HAP-1 (cell line): ENCODE measurements at regions not wholly inside any gene's neighbourhood (a gene's known extent, or its start where the extent isn't known, plus 50 kb on each side); places are given as distances from the start of the nearest gene placed in this dataset.
"Not testable (repeated sequence)": the region's sequence is repeated elsewhere in the genome, so short reads cannot be mapped to it uniquely, and the experiment has no call there.

Experiments used
- DNase-seq, 2 experiments: peaks; one replicate each; pipeline ENCODE4 v3.0.0-alpha.2; 2016 to 2020; ENCODE audit warnings: low spot score in 2 of 2
- H3K27me3 ChIP-seq: fragments of 250-450 bp; sonication (Bioruptor Pico); 2 replicates; pipeline ENCODE4 v1.5.1; 2020; ENCODE audit warnings: low read depth, mild to moderate bottlenecking, moderate library complexity
- H3K36me3 ChIP-seq: fragments of 250-450 bp; sonication (Bioruptor Pico); replicated peaks from 2 replicates; pipeline ENCODE4 v1.5.1; 2020; ENCODE audit warnings: mild to moderate bottlenecking
- H3K4me1 ChIP-seq: fragments of 250-450 bp; sonication (Bioruptor Pico); 2 replicates; pipeline ENCODE4 v1.5.1; 2020; ENCODE audit warnings: mild to moderate bottlenecking
- H3K4me3 ChIP-seq: fragments of 250-450 bp; sonication (Bioruptor Pico); 2 replicates; pipeline ENCODE4 v1.5.1; 2020; ENCODE audit warnings: mild to moderate bottlenecking, moderate library complexity
- H3K9me3 ChIP-seq: fragments of 250-450 bp; sonication (Bioruptor Pico); 2 replicates; pipeline ENCODE4 v1.5.1; 2020; ENCODE audit warnings: mild to moderate bottlenecking, moderate library complexity
- in situ Hi-C: fragments of 300-500 bp; cut with MboI; formaldehyde crosslinking; loops from 3 replicates; pipeline ENCODE4 v1.14.3; 2020; ENCODE audit warnings: low sequenced_read_pairs, inconsistent platforms, mixed read lengths

DNA sequence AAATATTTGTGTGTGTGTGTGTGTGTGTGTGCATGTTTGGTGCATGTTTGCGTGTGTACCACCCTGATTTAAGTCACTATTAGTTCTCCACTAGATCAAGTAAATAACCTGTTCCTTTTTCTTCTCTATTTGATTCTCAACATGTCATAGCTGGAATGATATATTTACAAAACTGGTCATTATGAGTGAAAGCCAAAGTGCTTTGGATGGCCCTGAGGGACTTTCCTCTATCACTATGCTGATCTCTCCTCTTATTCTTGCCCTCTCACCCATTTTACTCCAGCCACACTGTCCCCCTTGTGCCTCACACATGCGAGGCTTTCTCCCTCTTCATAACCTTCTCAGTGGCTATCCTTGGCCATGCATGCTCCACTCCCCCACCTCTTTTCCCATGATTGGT, 144.6 kb upstream of the NMUR2 start:
- no peaks in the 10 kb centered on the region for H3K9me3 ChIP-seq
- DNase-seq: no peak
- no peaks in the 10 kb centered on the region for H3K27me3 ChIP-seq
- no peaks in the 10 kb centered on the region for H3K4me1 ChIP-seq
- in situ Hi-C loops: loop anchor here (25.0 kb wide), 1 partner anchor 588 kb away; no protein-coding TSS in a partner anchor
- no peaks in the 10 kb centered on the region for H3K36me3 ChIP-seq
- H3K4me3 ChIP-seq: no peak overlapping the region

GRCh38 chr5:152551061-152551460, 146.0 kb upstream of the NMUR2 start:
- H3K4me1 ChIP-seq: no peaks in the 10 kb centered on the region
- H3K9me3 ChIP-seq: no peaks in the 10 kb centered on the region
- in situ Hi-C loops: loop anchor here (25.0 kb wide), 1 partner anchor 586 kb away; no protein-coding TSS in a partner anchor
- no peaks in the 10 kb centered on the region for H3K27me3 ChIP-seq
- H3K4me3 ChIP-seq: no peak overlapping the region
- H3K36me3 ChIP-seq: no peaks in the 10 kb centered on the region
- no peak for DNase-seq

DNA sequence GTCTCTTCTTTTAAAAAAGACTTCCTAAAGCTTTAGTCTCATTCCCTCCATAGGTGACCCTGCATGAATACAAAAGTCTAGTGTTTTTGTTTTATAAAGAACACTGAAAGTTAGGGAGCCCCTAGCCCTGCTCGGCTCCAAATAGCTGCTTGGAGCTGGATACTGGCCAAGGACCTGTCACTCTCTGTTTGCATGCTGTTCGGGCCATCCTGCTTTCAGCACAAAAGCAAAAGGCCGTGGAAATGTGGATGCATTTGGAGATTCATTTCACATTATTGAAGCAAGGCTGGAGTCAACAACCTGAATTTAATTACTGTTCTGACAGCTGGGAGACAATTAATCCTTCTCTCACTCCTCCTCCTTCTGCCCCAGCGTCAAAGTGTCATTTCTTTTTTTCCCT, 151.7 kb upstream of the NMUR2 start:
- H3K36me3 ChIP-seq: no peaks in the 10 kb centered on the region
- no peaks in the 10 kb centered on the region for H3K9me3 ChIP-seq
- no peak overlapping the region for H3K4me3 ChIP-seq
- DNase-seq: no peak
- H3K4me1 ChIP-seq: no peaks in the 10 kb centered on the region
- in situ Hi-C loops: loop anchor here (25.0 kb wide), 1 partner anchor 581 kb away; no protein-coding TSS in a partner anchor
- H3K27me3 ChIP-seq: no peaks in the 10 kb centered on the region

- no peak overlapping the region for H3K4me3 ChIP-seq
- H3K4me1 ChIP-seq: no peaks in the 10 kb centered on the region
- no peaks in the 10 kb centered on the region for H3K27me3 ChIP-seq
- H3K36me3 ChIP-seq: no peaks in the 10 kb centered on the region
- in situ Hi-C loops: loop anchor here (25.0 kb wide), 1 partner anchor 577 kb away; no protein-coding TSS in a partner anchor
- DNase-seq: peak; percentile 22 to 71
- no peaks in the 10 kb centered on the region for H3K9me3 ChIP-seq
Observed at GRCh38 chr5:152560512-152561137, 155.5 kb upstream of the NMUR2 start.

DNA sequence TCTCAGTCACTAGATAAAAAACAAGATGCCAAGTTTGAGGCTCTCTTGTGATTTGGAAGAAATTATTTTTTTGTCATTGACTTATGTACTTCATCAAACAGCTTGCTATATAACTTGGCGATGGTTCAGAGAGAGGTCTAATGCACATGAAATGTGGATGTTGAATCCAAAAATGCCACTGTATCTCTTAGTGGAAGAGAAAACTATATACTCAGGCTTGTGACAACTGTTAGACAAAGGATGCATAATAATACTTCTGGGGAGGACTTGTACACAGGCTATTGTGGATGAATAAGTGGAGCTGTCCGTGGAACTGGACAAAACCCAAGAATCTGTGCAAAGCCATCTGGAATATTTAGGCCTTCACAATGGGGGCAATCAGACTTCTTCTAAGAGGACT, 162.9 kb upstream of the NMUR2 start:
- Histone ChIP-seq H3K4me3 (no peak overlapping the region), H3K36me3 (no peaks in the 10 kb centered on the region), H3K27me3 (no peaks in the 10 kb centered on the region), H3K4me1 (no peaks in the 10 kb centered on the region), H3K9me3 (no peaks in the 10 kb centered on the region)
- no peak for DNase-seq
- in situ Hi-C loops: loop anchor here (25.0 kb wide), 1 partner anchor 569 kb away; no protein-coding TSS in a partner anchor

- Histone ChIP-seq H3K4me3 (no peak overlapping the region), H3K36me3 (no peaks in the 10 kb centered on the region), H3K9me3 (no peaks in the 10 kb centered on the region), H3K27me3 (no peaks in the 10 kb centered on the region), H3K4me1 (no peaks in the 10 kb centered on the region)
- in situ Hi-C loops: loop anchor here (25.0 kb wide), 1 partner anchor 564 kb away; no protein-coding TSS in a partner anchor
- no peak for DNase-seq
Observed at GRCh38 chr5:152572812-152573211, 167.7 kb upstream of the NMUR2 start.

- in situ Hi-C loops: no loop called here
- H3K4me3 ChIP-seq: no peak overlapping the region
- H3K9me3 ChIP-seq: no peaks in the 10 kb centered on the region
- no peak for DNase-seq
- H3K27me3 ChIP-seq: no peaks in the 10 kb centered on the region
- no peaks in the 10 kb centered on the region for H3K4me1 ChIP-seq
- H3K36me3 ChIP-seq: no peaks in the 10 kb centered on the region
Observed at GRCh38 chr5:152584103-152584502, 179.0 kb upstream of the NMUR2 start.

- H3K27me3 ChIP-seq: no peaks in the 10 kb centered on the region
- no peaks in the 10 kb centered on the region for H3K36me3 ChIP-seq
- in situ Hi-C loops: no loop called here
- H3K9me3 ChIP-seq: no peaks in the 10 kb centered on the region
- DNase-seq: no peak
- no peaks in the 10 kb centered on the region for H3K4me1 ChIP-seq
- no peak overlapping the region for H3K4me3 ChIP-seq
Observed at GRCh38 chr5:152592416-152592815, 187.3 kb upstream of the NMUR2 start.

GRCh38 chr5:152593388-152593787, 188.3 kb upstream of the NMUR2 start:
- no peaks in the 10 kb centered on the region for H3K4me1 ChIP-seq
- no peak overlapping the region for H3K4me3 ChIP-seq
- no peaks in the 10 kb centered on the region for H3K9me3 ChIP-seq
- in situ Hi-C loops: no loop called here
- H3K27me3 ChIP-seq: no peaks in the 10 kb centered on the region
- H3K36me3 ChIP-seq: no peaks in the 10 kb centered on the region
- DNase-seq: peak in 1 of 2 experiments; percentile 4

GRCh38 chr5:152595405-152595804, 190.3 kb upstream of the NMUR2 start:
- Histone ChIP-seq H3K4me1 (no peaks in the 10 kb centered on the region), H3K9me3 (no peaks in the 10 kb centered on the region), H3K4me3 (no peak overlapping the region), H3K27me3 (no peaks in the 10 kb centered on the region), H3K36me3 (no peaks in the 10 kb centered on the region)
- in situ Hi-C loops: no loop called here
- DNase-seq: no peak

DNA sequence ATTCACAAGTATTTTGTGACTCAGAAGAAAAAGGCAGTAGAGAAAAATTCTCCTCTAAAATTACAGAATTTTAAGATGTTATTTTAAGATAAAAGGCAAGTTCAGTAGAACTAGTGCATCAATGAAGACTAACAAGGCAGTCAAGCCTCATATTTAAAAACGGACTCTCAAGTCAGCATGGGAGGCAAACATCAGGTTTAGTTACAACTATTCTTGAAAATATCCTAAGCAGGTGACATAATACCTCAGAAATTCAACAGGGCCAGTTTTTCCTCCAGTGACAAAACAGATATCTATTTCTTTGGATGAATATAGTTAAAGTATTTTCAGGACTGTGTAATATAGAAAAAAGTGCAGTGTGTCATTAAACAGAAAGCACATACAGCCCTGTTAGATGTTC, 194.0 kb upstream of the NMUR2 start:
- no peaks in the 10 kb centered on the region for H3K27me3 ChIP-seq
- no peaks in the 10 kb centered on the region for H3K4me1 ChIP-seq
- in situ Hi-C loops: no loop called here
- no peak overlapping the region for H3K4me3 ChIP-seq
- H3K36me3 ChIP-seq: no peaks in the 10 kb centered on the region
- no peaks in the 10 kb centered on the region for H3K9me3 ChIP-seq
- DNase-seq: no peak

DNA sequence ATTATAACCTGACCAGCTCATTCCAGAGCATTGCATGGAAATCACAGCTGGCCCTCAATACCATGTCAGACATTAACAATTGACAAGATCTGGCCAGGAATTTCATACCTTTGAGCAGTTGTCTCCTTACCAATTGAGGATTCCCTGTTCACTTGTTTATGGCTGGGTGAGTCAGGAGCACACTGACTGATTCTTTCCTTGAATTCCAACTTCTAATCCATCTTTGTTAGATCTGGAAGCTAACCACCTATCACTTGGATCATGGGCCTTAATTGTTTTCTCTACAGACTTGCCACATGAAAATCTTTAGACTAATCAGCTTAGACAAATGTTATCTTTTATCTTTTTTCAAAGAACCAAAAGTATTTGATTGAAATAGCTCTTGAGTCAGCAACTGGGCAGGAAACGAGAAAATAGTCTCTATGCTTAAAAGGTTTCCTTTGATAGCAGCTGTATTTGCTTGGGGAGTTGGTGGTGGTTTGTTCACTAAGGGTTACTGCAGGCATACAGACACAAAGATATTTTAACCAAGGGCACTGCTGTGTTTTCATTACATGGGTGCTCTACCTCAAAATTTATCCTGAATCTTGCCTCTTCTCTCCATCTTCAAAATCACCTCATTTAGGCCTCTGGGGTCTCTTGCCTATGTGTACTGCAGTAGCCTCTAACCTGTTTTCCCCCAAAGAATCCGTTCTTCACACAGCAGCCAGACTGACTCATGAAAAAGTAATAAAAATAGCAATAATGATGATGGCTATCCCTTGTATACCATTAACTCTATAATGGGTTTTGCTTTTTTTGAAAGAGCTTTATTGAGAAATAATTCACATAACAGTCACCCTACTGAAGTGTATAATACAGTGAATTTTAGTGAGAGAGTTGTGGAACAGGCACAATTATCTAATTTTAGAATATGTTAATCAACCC, 197.0 kb upstream of the NMUR2 start:
- no peak for DNase-seq
- in situ Hi-C loops: no loop called here
- Histone ChIP-seq H3K36me3 (no peaks in the 10 kb centered on the region), H3K4me1 (no peaks in the 10 kb centered on the region), H3K4me3 (no peak overlapping the region), H3K27me3 (no peaks in the 10 kb centered on the region), H3K9me3 (no peaks in the 10 kb centered on the region)

DNA sequence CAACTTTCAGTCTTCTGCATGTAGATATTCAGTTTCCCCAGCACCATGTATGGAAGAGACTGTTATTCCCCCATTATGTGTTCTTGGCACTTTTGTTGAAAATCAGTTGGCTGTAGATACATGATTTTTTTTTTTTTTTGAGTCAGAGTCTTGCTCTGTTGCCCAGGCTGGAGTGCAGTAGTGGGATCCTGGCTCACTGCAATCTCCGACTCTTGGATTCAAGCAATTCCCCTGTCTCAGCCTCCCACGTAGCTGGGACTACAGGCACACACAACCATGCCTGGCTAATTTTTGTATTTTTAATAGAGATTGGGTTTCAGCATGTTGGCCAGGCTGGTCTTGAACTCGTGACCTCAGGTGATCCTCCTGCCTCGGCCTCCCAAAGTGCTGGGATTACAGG, 201.0 kb upstream of the NMUR2 start:
- H3K9me3 ChIP-seq, DNase-seq, in situ Hi-C loops, H3K4me3 ChIP-seq, H3K27me3 ChIP-seq, H3K4me1 ChIP-seq, H3K36me3 ChIP-seq: not testable (repeated sequence)

GRCh38 chr5:152606776-152607364, 201.8 kb upstream of the NMUR2 start:
- no peak for DNase-seq
- H3K27me3 ChIP-seq: no peaks in the 10 kb centered on the region
- no peaks in the 10 kb centered on the region for H3K9me3 ChIP-seq
- H3K4me1 ChIP-seq: no peaks in the 10 kb centered on the region
- in situ Hi-C loops: no loop called here
- H3K4me3 ChIP-seq: no peak overlapping the region
- H3K36me3 ChIP-seq: no peaks in the 10 kb centered on the region
